H1 (cell line): ENCODE measurements at regions not wholly inside any gene's neighbourhood (a gene's known extent, or its start where the extent isn't known, plus 50 kb on each side); places are given as distances from the start of the nearest gene placed in this dataset.

Experiments used
- ATF2 ChIP-seq: IDR thresholded peaks from 2 replicates; pipeline ENCODE4 v1.6.1; 2012; ENCODE audit warnings: low read length, inconsistent platforms
- EZH2 ChIP-seq: fragments of 200-600 bp; sonication (generic); IDR thresholded peaks from 2 replicates; pipeline ENCODE4 v1.7.1; 2012; ENCODE audit warnings: low read depth, mild to moderate bottlenecking, moderate library complexity, low read length, inconsistent platforms; ENCODE audit not compliant: severe bottlenecking
- HDAC2 ChIP-seq, 2 experiments: fragments of 300-600 bp in 1 of 2; sonication (generic) in 1 of 2; IDR thresholded peaks; 2 replicates each; pipeline ENCODE4 v1.6.1; 2011 to 2012; ENCODE audit warnings: low read depth in 2 of 2, low read length in 2 of 2, mild to moderate bottlenecking in 2 of 2, moderate library complexity in 2 of 2, borderline replicate concordance in 1 of 2, inconsistent platforms in 1 of 2
- JUN ChIP-seq: IDR thresholded peaks from 2 replicates; pipeline ENCODE4 v1.6.1; 2011; ENCODE audit warnings: low read depth, mild to moderate bottlenecking, improper control_type of control experiment, low read length
- MAFK ChIP-seq: IDR thresholded peaks from 2 replicates; pipeline ENCODE4 v1.6.1; 2012; ENCODE audit warnings: low read depth, mild to moderate bottlenecking, improper control_type of control experiment, low read length
- RNF2 ChIP-seq: fragments of 200-900, 300-1000 bp; sonication (generic); IDR thresholded peaks from 2 replicates; pipeline ENCODE4 v1.7.1; 2016; ENCODE audit warnings: borderline replicate concordance, low read depth, mild to moderate bottlenecking, antibody characterized with exemption, low read length; ENCODE audit not compliant: poor library complexity, severe bottlenecking; ENCODE audit errors: missing control alignments
- YY1 ChIP-seq: IDR thresholded peaks from 2 replicates; pipeline ENCODE4 v1.6.1; 2011; ENCODE audit warnings: low read depth, mild to moderate bottlenecking, low read length

GRCh38 chr14:84694161-84694560 lies 835.8 kb upstream of the FLRT2 start (continued):
- TF ChIP-seq EZH2 = no peak
- TF ChIP-seq MAFK = no peak
- TF ChIP-seq JUN = no peak
- no peak for TF ChIP-seq HDAC2 (IDR thresholded peaks at IDR 0.05; ENCODE audit: borderline replicate concordance in 1 of 2, low read depth in 2 of 2, low read length in 2 of 2)
- TF ChIP-seq RNF2 = no peak
- no peak for TF ChIP-seq ATF2
- TF ChIP-seq YY1 = no peak
